ENCODE measurements at regions not wholly inside any gene's neighbourhood (a gene's known extent, or its start where the extent isn't known, plus 50 kb on each side); places are given as distances from the start of the nearest gene placed in this dataset.
A peak's percentile ranks its signal among the peaks of the same experiment; 100 is the strongest.

DNA sequence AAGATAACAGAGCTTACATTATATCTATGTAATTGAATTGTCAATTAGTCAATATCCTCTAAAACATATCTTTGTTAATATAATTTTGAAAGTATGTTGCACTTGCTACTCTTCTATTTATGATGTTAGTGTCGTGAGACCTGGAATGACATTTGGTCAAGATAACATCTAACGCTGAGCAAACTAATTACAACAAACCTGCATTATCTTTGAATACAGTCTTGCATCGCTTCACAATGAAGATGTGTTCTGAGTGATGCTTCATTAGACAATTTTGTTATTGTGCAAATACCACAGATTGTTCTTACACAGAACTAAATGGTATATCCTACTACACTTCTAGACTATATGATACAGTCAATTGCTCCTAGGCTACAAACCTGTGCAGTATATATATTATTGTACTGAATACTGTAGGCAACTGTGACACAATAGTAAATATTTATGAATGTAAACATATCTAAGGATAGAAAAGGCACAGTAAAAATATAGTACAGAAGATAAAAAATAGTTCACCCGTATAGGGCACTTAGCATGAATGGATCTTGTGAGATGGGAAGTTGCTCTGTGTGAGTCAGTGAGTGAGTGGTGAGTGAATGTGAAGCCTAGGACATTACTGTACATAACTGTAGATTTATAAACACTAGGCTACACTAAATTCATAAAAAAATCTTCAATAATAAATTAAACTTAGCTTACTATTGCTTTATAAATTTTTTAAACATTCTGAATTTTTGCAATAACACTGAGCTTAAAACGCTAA, 1773.8 kb downstream of the PCDH9 start:
- no peak overlapping the region for H3K27ac ChIP-seq (ENCODE audit: insufficient read depth in 1 of 2, low read depth in 1 of 2, low read length in 2 of 2, poor library complexity in 1 of 2, severe bottlenecking in 2 of 2)
- H3K27me3 ChIP-seq (replicated peaks in 2 of 5; ENCODE audit: control insufficient read depth in 4 of 5, insufficient read depth in 5 of 5, low read length in 4 of 5) = no peaks in the 10 kb centered on the region
- WGBS (ENCODE audit: insufficient coverage) = no CpG with 5 or more reads among the region's 5 CpGs
- no peaks in the 10 kb centered on the region for H3K36me3 ChIP-seq (ENCODE audit: control insufficient read depth in 4 of 4, insufficient read depth in 4 of 4, low read length in 3 of 4)
- H3K9me3 ChIP-seq (ENCODE audit: control extremely low read depth in 1 of 5, control insufficient read depth in 4 of 5, insufficient read depth in 2 of 5, low read depth in 1 of 5, low read length in 4 of 5) = no peaks in the 10 kb centered on the region
- ChIA-PET POLR2A (no interaction called here), CTCF (interaction anchor here (0.5 to 0.6 kb wide), 2 partner anchors 187 to 603 kb away, joined by 3 to 4 read pairs; no protein-coding TSS in a partner anchor)
- peaks cover 0 to 5% (median 0%) of the 10 kb centered on the region in 4 experiments for H3K4me1 ChIP-seq (ENCODE audit: control extremely low read depth in 1 of 4, control insufficient read depth in 4 of 4, insufficient read depth in 4 of 4, low read length in 3 of 4)
- no peak for DNase-seq
- no peak overlapping the region for H3K4me3 ChIP-seq (ENCODE audit: control insufficient read depth in 1 of 7, extremely low read depth in 1 of 7, insufficient read depth in 4 of 7, low read depth in 2 of 7, low read length in 6 of 7)

DNA sequence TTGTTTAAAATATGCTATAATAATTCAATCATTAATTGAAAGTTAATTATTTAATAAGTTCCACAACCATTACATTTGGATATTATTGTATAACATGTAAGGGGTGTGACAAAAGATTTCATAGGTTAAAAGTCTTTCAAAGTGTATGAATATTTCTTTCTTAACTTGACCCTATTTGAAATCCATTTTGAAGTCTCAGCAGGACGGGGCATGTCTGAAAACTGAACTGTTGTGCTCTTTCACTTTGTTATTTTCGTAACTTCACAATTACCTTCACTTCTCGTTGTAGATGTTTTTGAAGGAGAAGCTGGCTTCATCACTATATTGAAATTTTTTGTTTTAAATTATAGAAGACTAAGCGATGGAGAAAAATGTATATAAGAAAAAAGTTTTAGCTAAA, 1775.7 kb downstream of the PCDH9 start:
- Histone ChIP-seq H3K4me1 (ENCODE audit: control extremely low read depth in 1 of 4, control insufficient read depth in 4 of 4, insufficient read depth in 4 of 4, low read length in 3 of 4) (peaks cover 0 to 5% (median 0%) of the 10 kb centered on the region in 4 experiments), H3K27ac (ENCODE audit: insufficient read depth in 1 of 2, low read depth in 1 of 2, low read length in 2 of 2, poor library complexity in 1 of 2, severe bottlenecking in 2 of 2) (no peak overlapping the region), H3K9me3 (ENCODE audit: control extremely low read depth in 1 of 5, control insufficient read depth in 4 of 5, insufficient read depth in 2 of 5, low read depth in 1 of 5, low read length in 4 of 5) (no peaks in the 10 kb centered on the region), H3K27me3 (replicated peaks in 2 of 5; ENCODE audit: control insufficient read depth in 4 of 5, insufficient read depth in 5 of 5, low read length in 4 of 5) (no peaks in the 10 kb centered on the region), H3K36me3 (ENCODE audit: control insufficient read depth in 4 of 4, insufficient read depth in 4 of 4, low read length in 3 of 4) (no peaks in the 10 kb centered on the region), H3K4me3 (ENCODE audit: control insufficient read depth in 1 of 7, extremely low read depth in 1 of 7, insufficient read depth in 4 of 7, low read depth in 2 of 7, low read length in 6 of 7) (no peak overlapping the region)
- no CpG with 5 or more reads among the region's 4 CpGs for WGBS (ENCODE audit: insufficient coverage)
- CTCF ChIA-PET = no interaction called here
- no peak for DNase-seq
- POLR2A ChIA-PET = no interaction called here

DNA sequence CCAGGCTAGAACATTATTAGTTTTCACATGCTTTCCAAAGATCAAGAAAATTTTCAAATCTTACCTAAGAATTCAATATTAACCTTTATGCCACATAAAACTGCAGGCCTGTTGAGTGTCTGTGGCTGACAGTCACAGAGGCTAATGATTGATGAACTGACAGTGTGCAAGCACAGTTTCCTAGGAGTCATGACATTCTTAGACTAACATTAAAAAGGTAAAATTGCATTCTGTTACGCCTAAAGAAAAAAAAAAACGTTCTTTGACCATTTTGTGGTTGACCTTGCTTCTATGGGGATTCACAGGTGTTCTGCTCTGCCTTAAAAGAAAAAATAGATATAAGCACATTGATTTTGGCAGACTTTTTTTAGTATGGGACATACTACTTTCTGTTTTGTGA, 1776.2 kb downstream of the PCDH9 start:
- no CpG with 5 or more reads among the region's 2 CpGs for WGBS (ENCODE audit: insufficient coverage)
- ChIA-PET POLR2A (no interaction called here), CTCF (no interaction called here)
- no peaks in the 10 kb centered on the region for H3K9me3 ChIP-seq (ENCODE audit: control extremely low read depth in 1 of 5, control insufficient read depth in 4 of 5, insufficient read depth in 2 of 5, low read depth in 1 of 5, low read length in 4 of 5)
- no peak overlapping the region for H3K4me3 ChIP-seq (ENCODE audit: control insufficient read depth in 1 of 7, extremely low read depth in 1 of 7, insufficient read depth in 4 of 7, low read depth in 2 of 7, low read length in 6 of 7)
- H3K36me3 ChIP-seq (ENCODE audit: control insufficient read depth in 4 of 4, insufficient read depth in 4 of 4, low read length in 3 of 4) = no peaks in the 10 kb centered on the region
- DNase-seq = no peak
- H3K4me1 ChIP-seq (ENCODE audit: control extremely low read depth in 1 of 4, control insufficient read depth in 4 of 4, insufficient read depth in 4 of 4, low read length in 3 of 4) = peaks cover 0 to 5% (median 0%) of the 10 kb centered on the region in 4 experiments
- no peaks in the 10 kb centered on the region for H3K27me3 ChIP-seq (replicated peaks in 2 of 5; ENCODE audit: control insufficient read depth in 4 of 5, insufficient read depth in 5 of 5, low read length in 4 of 5)
- H3K27ac ChIP-seq (ENCODE audit: insufficient read depth in 1 of 2, low read depth in 1 of 2, low read length in 2 of 2, poor library complexity in 1 of 2, severe bottlenecking in 2 of 2) = no peak overlapping the region

DNA sequence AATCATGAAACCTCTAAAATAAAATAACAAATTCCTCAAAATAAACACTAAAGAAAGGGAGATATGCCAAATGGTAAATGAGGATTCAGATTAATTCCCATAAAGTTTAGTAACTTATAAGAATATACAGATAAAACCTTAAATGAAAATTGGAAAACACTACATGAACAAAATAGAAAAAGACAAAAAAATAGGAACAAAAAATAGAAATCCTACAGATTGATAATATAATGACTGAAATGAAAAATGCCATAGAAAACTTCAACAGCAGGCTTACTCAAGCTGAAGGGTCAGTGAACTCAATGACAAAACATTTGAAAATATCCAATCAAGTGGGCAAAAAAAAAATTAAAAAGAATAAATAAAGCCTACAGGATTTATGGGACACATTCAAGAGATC, 1784.8 kb downstream of the PCDH9 start:
- H3K9me3 ChIP-seq (ENCODE audit: control extremely low read depth in 1 of 5, control insufficient read depth in 4 of 5, insufficient read depth in 2 of 5, low read depth in 1 of 5, low read length in 4 of 5) = peaks cover 0 to 13% (median 5%) of the 10 kb centered on the region in 5 experiments
- DNase-seq = peak in 1 of 3 donors; percentile 11
- H3K27me3 ChIP-seq (replicated peaks in 2 of 5; ENCODE audit: control insufficient read depth in 4 of 5, insufficient read depth in 5 of 5, low read length in 4 of 5) = no peaks in the 10 kb centered on the region
- no peak overlapping the region for H3K4me3 ChIP-seq (ENCODE audit: control insufficient read depth in 1 of 7, extremely low read depth in 1 of 7, insufficient read depth in 4 of 7, low read depth in 2 of 7, low read length in 6 of 7)
- H3K36me3 ChIP-seq (ENCODE audit: control insufficient read depth in 4 of 4, insufficient read depth in 4 of 4, low read length in 3 of 4) = no peaks in the 10 kb centered on the region
- H3K27ac ChIP-seq (ENCODE audit: insufficient read depth in 1 of 2, low read depth in 1 of 2, low read length in 2 of 2, poor library complexity in 1 of 2, severe bottlenecking in 2 of 2) = no peak overlapping the region
- H3K4me1 ChIP-seq (ENCODE audit: control extremely low read depth in 1 of 4, control insufficient read depth in 4 of 4, insufficient read depth in 4 of 4, low read length in 3 of 4) = no peaks in the 10 kb centered on the region
- POLR2A ChIA-PET = no interaction called here
- CTCF ChIA-PET = no interaction called here

DNA sequence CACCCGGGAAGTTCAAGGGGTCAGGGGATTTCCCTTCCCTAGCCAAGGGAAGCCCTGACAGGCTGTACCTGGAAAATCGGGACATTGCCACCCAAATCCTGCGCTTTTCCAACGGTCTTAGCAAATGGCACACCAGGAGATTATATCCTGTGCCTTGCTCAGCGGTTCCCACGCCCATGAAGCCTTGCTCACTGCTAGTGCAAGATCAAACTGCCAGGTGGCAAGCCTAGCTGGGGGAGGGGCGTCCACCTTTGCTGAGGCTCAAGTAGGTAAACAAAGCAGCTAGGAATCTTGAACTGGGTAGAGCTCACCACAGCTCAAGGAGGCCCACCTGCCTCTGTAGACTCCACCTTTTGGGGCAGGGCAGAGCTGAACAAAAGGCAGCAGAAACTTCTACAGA, 1794.5 kb downstream of the PCDH9 start:
- Histone ChIP-seq H3K27ac (ENCODE audit: insufficient read depth in 1 of 2, low read depth in 1 of 2, low read length in 2 of 2, poor library complexity in 1 of 2, severe bottlenecking in 2 of 2) (no peak overlapping the region), H3K36me3 (ENCODE audit: control insufficient read depth in 4 of 4, insufficient read depth in 4 of 4, low read length in 3 of 4) (no peaks in the 10 kb centered on the region), H3K4me3 (ENCODE audit: control insufficient read depth in 1 of 7, extremely low read depth in 1 of 7, insufficient read depth in 4 of 7, low read depth in 2 of 7, low read length in 6 of 7) (no peak overlapping the region), H3K27me3 (replicated peaks in 2 of 5; ENCODE audit: control insufficient read depth in 4 of 5, insufficient read depth in 5 of 5, low read length in 4 of 5) (no peaks in the 10 kb centered on the region), H3K4me1 (ENCODE audit: control extremely low read depth in 1 of 4, control insufficient read depth in 4 of 4, insufficient read depth in 4 of 4, low read length in 3 of 4) (no peaks in the 10 kb centered on the region), H3K9me3 (ENCODE audit: control extremely low read depth in 1 of 5, control insufficient read depth in 4 of 5, insufficient read depth in 2 of 5, low read depth in 1 of 5, low read length in 4 of 5) (peaks cover 0 to 9% (median 6%) of the 10 kb centered on the region in 5 experiments)
- CTCF ChIA-PET = no interaction called here
- no peak for DNase-seq
- WGBS (ENCODE audit: insufficient coverage) = 95% methylated on average over 7 of the region's 7 CpGs
- POLR2A ChIA-PET = no interaction called here

DNA sequence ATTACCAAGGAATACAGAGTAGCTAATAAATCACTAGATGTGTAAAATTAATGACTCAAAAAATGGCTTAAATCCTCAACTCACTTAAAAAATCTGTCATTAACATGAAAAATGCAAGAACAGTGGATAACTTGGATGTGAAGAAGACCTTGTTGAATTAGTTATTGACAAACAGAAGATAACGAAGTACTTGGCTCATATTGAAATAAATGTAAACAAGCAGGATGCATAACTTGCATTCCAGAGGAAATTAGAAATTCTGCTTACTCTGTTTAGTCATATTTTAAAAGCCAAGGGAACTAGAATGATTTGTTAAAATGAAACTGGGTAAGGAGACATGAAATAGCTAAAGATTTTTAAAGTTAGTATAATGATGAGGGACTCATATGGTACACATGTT, 1812.2 kb downstream of the PCDH9 start:
- DNase-seq = no peak
- no peak overlapping the region for H3K4me3 ChIP-seq (ENCODE audit: control insufficient read depth in 1 of 7, extremely low read depth in 1 of 7, insufficient read depth in 4 of 7, low read depth in 2 of 7, low read length in 6 of 7)
- no peaks in the 10 kb centered on the region for H3K27me3 ChIP-seq (replicated peaks in 2 of 5; ENCODE audit: control insufficient read depth in 4 of 5, insufficient read depth in 5 of 5, low read length in 4 of 5)
- no peaks in the 10 kb centered on the region for H3K9me3 ChIP-seq (ENCODE audit: control extremely low read depth in 1 of 5, control insufficient read depth in 4 of 5, insufficient read depth in 2 of 5, low read depth in 1 of 5, low read length in 4 of 5)
- POLR2A ChIA-PET = no interaction called here
- WGBS (ENCODE audit: insufficient coverage) = no CpG with 5 or more reads among the region's 1 CpG
- CTCF ChIA-PET = no interaction called here
- no peaks in the 10 kb centered on the region for H3K36me3 ChIP-seq (ENCODE audit: control insufficient read depth in 4 of 4, insufficient read depth in 4 of 4, low read length in 3 of 4)
- H3K4me1 ChIP-seq (ENCODE audit: control extremely low read depth in 1 of 4, control insufficient read depth in 4 of 4, insufficient read depth in 4 of 4, low read length in 3 of 4) = no peaks in the 10 kb centered on the region
- no peak overlapping the region for H3K27ac ChIP-seq (ENCODE audit: insufficient read depth in 1 of 2, low read depth in 1 of 2, low read length in 2 of 2, poor library complexity in 1 of 2, severe bottlenecking in 2 of 2)

DNA sequence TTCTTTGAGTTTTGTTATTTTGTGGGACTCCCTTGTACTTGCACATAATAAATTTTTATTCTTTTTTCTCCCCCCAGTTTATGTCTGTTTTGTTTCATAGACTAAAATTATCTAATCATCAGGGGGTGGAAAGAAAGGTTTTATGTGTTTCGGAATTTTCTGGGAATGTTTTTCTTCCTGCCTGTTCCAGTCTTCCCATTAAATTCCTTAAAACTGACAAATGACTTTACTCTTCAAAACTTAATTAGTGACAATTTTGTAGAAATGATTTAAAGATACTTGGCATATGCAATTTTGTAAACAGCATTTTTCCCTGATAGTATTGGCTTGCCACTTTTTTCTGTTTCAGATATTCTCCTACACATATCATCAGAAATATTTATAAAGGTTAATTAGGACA, 1813.4 kb downstream of the PCDH9 start:
- Histone ChIP-seq H3K27me3 (replicated peaks in 2 of 5; ENCODE audit: control insufficient read depth in 4 of 5, insufficient read depth in 5 of 5, low read length in 4 of 5) (no peaks in the 10 kb centered on the region), H3K4me1 (ENCODE audit: control extremely low read depth in 1 of 4, control insufficient read depth in 4 of 4, insufficient read depth in 4 of 4, low read length in 3 of 4) (no peaks in the 10 kb centered on the region), H3K9me3 (ENCODE audit: control extremely low read depth in 1 of 5, control insufficient read depth in 4 of 5, insufficient read depth in 2 of 5, low read depth in 1 of 5, low read length in 4 of 5) (no peaks in the 10 kb centered on the region), H3K36me3 (ENCODE audit: control insufficient read depth in 4 of 4, insufficient read depth in 4 of 4, low read length in 3 of 4) (no peaks in the 10 kb centered on the region), H3K4me3 (ENCODE audit: control insufficient read depth in 1 of 7, extremely low read depth in 1 of 7, insufficient read depth in 4 of 7, low read depth in 2 of 7, low read length in 6 of 7) (no peak overlapping the region), H3K27ac (ENCODE audit: insufficient read depth in 1 of 2, low read depth in 1 of 2, low read length in 2 of 2, poor library complexity in 1 of 2, severe bottlenecking in 2 of 2) (no peak overlapping the region)
- WGBS (ENCODE audit: insufficient coverage) = no CpG with 5 or more reads among the region's 1 CpG
- ChIA-PET CTCF (no interaction called here), POLR2A (no interaction called here)
- no peak for DNase-seq
